ENCODE measurements at regions not wholly inside any gene's neighbourhood (a gene's known extent, or its start where the extent isn't known, plus 50 kb on each side); places are given as distances from the start of the nearest gene placed in this dataset.

DNA sequence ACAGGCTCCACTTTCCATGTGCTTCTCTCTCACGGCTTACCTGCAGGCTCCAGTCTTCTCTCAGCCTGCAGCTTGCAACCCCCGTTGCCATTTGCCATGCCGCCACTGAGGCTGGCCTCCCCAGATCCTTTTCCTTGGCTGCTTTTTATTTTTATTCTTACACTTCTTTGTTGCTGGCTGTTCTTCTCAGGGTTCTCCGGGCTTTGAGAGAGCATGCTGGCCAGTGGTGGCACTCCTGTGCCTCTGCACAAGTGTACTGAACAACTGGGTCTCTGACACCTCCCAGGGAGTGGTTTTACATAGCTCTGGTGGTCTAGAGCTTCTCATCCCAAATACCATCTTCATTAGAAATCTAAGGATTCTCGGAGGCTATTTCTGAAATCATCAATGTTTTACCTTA is 241.7 kb upstream of the MTNR1B start:
- no peak for DNase-seq

DNA sequence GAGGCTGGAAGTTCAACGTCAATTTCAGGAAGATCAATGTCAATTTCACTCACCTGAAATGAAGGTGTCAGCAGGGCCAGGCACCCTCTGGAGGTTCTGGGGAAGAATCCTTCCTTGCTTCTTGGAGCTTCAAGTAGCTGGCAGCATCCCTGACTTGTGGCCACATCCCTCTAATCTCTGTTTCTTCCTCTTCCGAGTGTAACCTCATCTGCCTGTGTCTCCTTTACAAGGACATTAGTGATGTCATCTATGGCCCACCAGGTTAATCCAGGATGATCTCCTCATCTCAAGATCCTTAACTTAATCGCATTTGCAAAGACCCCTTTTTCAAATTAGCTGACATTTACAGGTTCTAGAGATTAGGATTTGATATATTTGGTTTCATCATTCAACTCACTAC is 240.8 kb upstream of the MTNR1B start:
- no peak for DNase-seq

GRCh38 chr11:92735039-92735438 is 234.4 kb upstream of the MTNR1B start:
- DNase-seq: no peak

GRCh38 chr11:92738276-92738675 is 231.2 kb upstream of the MTNR1B start:
- DNase-seq: no peak

GRCh38 chr11:92739041-92739440 is 230.4 kb upstream of the MTNR1B start:
- DNase-seq: no peak

GRCh38 chr11:92739491-92739890 is 230.0 kb upstream of the MTNR1B start:
- no peak for DNase-seq

GRCh38 chr11:92740276-92740675 is 229.2 kb upstream of the MTNR1B start:
- DNase-seq: no peak

DNA sequence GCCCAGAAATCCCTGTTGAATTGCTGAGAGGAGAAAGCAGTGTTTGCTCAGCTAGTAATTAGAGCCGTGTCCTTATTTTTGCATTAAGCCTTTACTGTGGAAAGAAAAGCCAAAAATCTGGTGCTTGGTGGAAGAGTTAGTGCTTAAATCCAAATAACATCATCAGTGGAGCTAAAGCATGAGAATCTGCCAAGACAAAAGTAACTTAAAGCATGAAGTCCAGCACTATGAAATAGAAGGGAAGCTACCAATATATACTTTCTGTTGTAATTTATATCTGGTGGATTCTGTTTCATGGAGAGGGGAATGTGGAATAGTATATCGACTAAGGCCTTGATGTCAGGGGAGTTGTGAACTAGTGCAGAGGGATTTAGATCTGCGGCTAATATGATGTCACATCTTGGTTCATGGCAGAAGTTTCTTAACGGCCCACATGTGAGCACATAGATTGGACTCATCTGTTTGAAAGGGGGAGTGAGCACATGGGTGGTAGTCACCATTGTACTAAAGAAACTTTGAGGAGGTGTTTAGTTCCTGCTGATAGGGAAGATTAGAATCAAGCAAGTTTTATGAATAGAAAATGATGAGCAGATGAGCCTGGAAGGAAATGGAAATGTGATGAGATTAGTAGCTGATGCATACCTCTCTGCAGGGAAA is 224.4 kb upstream of the MTNR1B start:
- DNase-seq: no peak

DNA sequence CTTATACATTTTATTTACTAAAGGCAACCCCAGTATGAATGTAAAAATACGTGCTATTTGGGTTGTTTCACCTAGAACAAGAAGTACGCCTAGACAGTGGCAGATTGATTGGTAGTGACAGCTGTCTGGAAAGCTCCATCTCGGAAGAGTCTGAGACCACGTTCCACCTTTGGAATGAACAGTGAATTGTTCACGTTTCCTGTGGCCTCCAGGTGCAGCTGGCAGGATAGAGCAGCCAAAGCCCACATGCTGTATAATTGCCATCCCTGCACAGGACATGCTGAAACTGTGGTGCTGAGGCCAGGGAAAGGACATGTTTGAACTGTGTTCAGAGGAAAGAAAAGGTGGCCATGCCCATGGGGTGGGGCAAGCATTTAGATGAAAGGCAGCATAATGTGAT is 218.7 kb upstream of the MTNR1B start:
- no peak for DNase-seq

DNA sequence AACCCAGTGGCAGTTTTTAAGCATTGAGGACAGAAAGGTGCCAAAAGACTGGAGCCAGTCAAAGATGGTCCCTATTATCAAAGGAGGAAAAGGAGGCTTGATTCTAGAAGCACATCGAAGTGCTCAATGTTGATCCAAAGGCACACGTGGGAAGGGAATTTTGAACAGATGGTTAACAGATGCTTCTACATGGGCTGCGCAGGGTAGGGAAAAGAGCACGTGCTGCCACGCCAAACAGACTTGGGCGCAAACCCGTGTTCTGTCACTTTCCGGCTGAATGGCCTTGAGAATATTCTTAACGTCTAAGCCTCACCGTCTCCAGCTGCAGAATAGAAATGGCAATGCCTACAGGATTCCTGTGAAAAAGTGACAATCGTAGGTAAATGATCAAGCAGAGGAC is 217.9 kb upstream of the MTNR1B start:
- no peak for DNase-seq

DNA sequence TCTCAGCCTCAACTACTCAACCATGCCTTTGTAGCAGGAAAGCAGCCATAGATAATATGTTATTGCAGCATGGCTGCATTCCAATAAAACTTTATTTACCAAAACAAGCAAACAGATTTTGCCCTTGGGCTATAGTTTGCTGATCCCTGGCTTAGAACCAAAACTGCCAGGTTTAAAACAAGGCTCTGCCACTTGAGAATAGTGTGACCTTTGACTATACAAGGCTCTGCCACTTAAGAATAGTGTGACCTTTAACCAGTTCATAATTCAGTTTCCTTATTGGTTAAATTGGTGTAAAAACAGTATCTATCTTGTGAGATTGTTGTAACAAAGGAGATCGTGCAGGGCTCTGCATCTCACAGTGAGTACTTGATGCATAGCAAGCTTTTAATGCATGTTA is 217.3 kb upstream of the MTNR1B start:
- no peak for DNase-seq

DNA sequence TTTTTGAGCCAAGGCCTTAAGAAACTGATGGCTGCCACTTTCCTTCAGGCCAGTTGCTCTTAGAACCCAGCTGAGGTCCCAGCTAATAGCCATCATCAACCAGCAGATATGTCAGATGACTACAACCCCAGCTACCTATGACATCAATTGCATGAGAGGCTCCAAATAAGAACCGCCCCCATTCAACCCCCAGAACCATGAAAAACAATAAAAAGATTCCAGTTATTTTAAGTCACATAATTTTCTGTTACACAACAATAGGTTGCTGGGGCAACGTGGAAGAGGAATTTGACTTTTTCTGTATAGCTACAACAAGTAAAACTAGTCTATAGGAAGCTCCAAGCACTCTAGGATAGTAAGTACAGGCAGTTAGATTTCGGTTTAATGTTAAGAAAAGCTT is 216.3 kb upstream of the MTNR1B start:
- DNase-seq: no peak

DNA sequence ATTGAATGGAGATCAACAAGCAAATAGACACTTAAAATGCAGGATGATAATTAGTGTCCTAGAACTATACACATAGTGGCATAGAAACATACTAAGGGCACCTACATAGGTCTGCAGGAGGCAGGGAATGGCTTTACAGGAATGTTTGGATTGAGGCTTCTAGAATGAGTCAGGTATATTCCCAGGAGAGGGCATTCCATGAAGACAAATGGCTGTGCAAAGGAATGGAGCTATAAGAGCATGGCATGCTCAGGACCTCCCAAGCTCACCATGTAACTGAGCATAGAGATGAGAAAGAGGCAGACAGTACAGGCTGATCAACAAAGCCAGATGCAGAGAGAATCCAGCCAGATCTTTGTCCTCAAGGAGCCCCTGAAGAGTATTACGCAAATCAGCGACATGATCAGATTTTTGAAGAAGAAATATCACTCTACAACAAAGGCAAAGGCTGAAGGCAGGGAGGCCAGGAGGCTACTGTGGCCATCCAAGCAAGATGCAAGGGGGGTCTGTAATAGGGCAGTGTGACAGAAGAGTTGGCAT is 211.1 kb upstream of the MTNR1B start:
- no peak for DNase-seq

- no peak for DNase-seq
Measured at GRCh38 chr11:92759571-92760214, 209.8 kb upstream of the MTNR1B start.

DNA sequence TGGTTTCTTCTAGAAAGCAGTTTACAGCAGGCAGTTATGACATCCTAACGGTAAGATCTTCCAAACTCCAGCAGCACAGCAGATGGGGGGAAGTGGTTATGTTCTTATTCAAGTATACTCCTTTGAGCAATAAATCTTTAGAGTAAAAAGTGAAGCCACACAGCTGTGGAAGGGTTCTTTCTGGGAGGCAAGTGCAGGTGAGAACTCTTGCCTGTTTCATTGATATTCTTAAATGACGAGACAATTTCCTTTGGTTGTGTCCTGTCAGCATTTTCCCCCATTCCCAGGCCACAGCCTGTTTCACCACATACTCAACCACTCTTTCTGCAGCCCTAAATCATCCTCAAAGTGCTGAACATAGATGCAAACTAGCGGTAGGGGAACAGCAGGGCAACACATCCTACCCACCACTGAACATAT is 207.3 kb upstream of the MTNR1B start:
- DNase-seq: peak; percentile 72

- DNase-seq: no peak
Measured at GRCh38 chr11:92763336-92763735, 206.1 kb upstream of the MTNR1B start.

GRCh38 chr11:92764128-92764527 is 205.3 kb upstream of the MTNR1B start:
- DNase-seq: no peak

- DNase-seq: no peak
Measured at GRCh38 chr11:92765082-92765840, 204.2 kb upstream of the MTNR1B start.

GRCh38 chr11:92765965-92766371 is 203.5 kb upstream of the MTNR1B start:
- DNase-seq: peak; percentile 77

DNA sequence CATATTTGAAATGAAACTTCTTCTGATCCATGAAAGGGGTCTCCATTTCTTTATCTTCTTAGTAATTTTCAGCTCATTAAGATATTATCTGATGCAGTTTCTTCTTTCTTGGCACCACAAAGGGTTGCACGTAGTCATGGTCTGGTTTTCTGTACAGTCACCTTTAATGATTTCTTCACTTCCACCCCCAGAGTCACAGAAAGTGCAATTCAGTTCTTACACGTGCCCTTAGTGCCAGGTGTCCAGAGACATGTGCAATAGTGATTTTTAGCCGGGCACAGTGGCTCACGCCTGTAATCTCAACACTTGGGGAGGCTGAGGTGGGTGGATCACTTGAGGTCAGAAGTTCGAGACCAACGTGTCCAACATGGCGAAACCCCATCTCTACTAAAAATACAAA is 202.8 kb upstream of the MTNR1B start:
- no peak for DNase-seq

GRCh38 chr11:92767416-92767815 is 202.0 kb upstream of the MTNR1B start:
- no peak for DNase-seq

DNA sequence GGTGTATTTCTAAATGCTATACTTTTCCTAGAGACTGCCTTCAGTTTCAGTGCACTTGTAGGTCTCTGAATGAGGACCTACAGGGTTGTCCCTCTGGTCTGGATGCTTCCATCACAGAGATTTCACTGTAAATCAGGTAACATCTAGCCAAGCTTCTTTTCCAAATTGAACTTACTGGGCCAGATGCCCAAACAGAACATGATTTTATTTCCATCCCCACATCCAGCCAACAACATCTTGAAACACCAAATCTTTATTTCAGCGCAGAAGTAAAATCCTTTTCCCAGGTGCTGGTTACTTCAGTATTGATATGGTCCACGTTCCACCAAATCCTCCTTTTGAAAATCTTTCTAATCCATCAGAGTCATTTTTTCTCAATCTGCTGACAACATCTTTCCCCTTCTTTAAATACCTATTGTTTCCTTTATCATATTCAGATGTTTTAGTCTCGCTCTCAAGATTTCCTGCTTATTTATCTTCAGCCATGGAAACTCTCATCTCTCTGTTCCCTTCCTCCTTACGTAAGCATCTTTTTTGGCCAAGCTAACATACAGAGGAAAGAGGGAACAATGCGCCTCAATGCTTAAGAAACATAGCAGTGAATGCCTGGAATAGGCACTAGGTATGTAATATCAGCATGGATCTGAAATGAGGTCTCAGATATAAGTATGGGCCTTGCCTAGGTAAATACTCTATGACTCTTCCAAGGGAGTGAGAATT is 201.2 kb upstream of the MTNR1B start:
- DNase-seq: no peak

- no peak for DNase-seq
Measured at GRCh38 chr11:92769112-92769511, 200.3 kb upstream of the MTNR1B start.
